ENCODE measurements at regions not wholly inside any gene's neighbourhood (a gene's known extent, or its start where the extent isn't known, plus 50 kb on each side); places are given as distances from the start of the nearest gene placed in this dataset.

GRCh38 chr5:161152415-161152940 is 300.5 kb upstream of the ATP10B start (continued):
- no peak for TF ChIP-seq ZNF592 (IDR thresholded peaks at IDR 0.05)

GRCh38 chr5:161150441-161150988 is 298.5 kb upstream of the ATP10B start:
- POLR2A ChIA-PET = no interaction called here
- ATAC-seq (no peak), DNase-seq (ENCODE audit: low read depth, low spot score) (no peak), FAIRE-seq (no peak)
- SMC1A ChIA-PET (ENCODE audit: uncharacterized antibody, unreplicated experiment) = interaction anchor here (1.2 kb wide), 1 partner anchor 12 kb away, joined by 3 read pairs; no protein-coding TSS in a partner anchor
- no peak overlapping the region for H3K4me2 ChIP-seq (ENCODE audit: control insufficient read depth, insufficient read depth)
- WGBS (ENCODE audit: insufficient coverage, insufficient replicate concordance, low lambda C conversion rate, missing lambda C conversion rate) = 4% methylated on average over 2 of the region's 2 CpGs
- in situ Hi-C loops (cut with MboI) = no loop called here
- H3K9me3 ChIP-seq (replicated peaks; ENCODE audit: control insufficient read depth, insufficient read depth, low read length) = no peaks in the 10 kb centered on the region; the same call in 2 of the 3 replicates
- H3K36me3 ChIP-seq (ENCODE audit: control insufficient read depth in 2 of 2, insufficient read depth in 2 of 2, low read length in 1 of 2) = no peaks in the 10 kb centered on the region
- no peaks in the 10 kb centered on the region for H3K79me2 ChIP-seq (ENCODE audit: control insufficient read depth, insufficient read depth, low read length)
- RAD21 ChIA-PET (ENCODE audit: unreplicated experiment) = no interaction called here
- intact Hi-C loops (cut with micrococcal nuclease; ENCODE audit: unreplicated experiment) = no loop called here
- H3K27ac ChIP-seq (ENCODE audit: control insufficient read depth, insufficient read depth) = no peak overlapping the region
- H3K4me3 ChIP-seq = no peak overlapping the region
- no TSS peak for BruUV-seq (replicated peaks)
- no peak overlapping the region for H2AFZ ChIP-seq (ENCODE audit: control insufficient read depth, low read depth, low read length)
- no peaks in the 10 kb centered on the region for H4K20me1 ChIP-seq (ENCODE audit: control insufficient read depth, insufficient read depth)
- no peaks in the 10 kb centered on the region for H3K27me3 ChIP-seq (replicated peaks in 1 of 2; ENCODE audit: control insufficient read depth in 2 of 2, insufficient read depth in 2 of 2, low read length in 1 of 2)
- H3K9ac ChIP-seq (ENCODE audit: control insufficient read depth, insufficient read depth, low read length) = no peak overlapping the region
- CTCF ChIA-PET = no interaction called here
- H3K4me1 ChIP-seq (ENCODE audit: control insufficient read depth, insufficient read depth, low read length) = no peaks in the 10 kb centered on the region; the same call in 1 of the 2 replicates
- TF ChIP-seq MTA2 (IDR thresholded peaks at IDR 0.05; ENCODE audit: low read depth) = no peak
- TF ChIP-seq NFXL1 (IDR thresholded peaks at IDR 0.05; ENCODE audit: borderline replicate concordance) = no peak
- TF ChIP-seq SIN3A (IDR thresholded peaks at IDR 0.05; ENCODE audit: low read depth, low read length) = no peak
- TF ChIP-seq SMC3 (IDR thresholded peaks at IDR 0.05; ENCODE audit: borderline replicate concordance, low read length) = no peak
- TF ChIP-seq SUZ12 (IDR thresholded peaks at IDR 0.05; ENCODE audit: unreplicated experiment) = no peak
- TF ChIP-seq MAX (IDR thresholded peaks at IDR 0.05; ENCODE audit: low read depth, low read length) = no peak
- no peak for TF ChIP-seq MYC (IDR thresholded peaks at IDR 0.05; ENCODE audit: insufficient read depth, insufficient read length, insufficient replicate concordance, low read length, severe bottlenecking)
- TF ChIP-seq CBFB (IDR thresholded peaks at IDR 0.05; ENCODE audit: low read depth) = no peak
- TF ChIP-seq TCF3 (IDR thresholded peaks at IDR 0.05; ENCODE audit: borderline replicate concordance, insufficient read depth, low read depth, low read length) = no peak
- no peak for TF ChIP-seq IRF5 (IDR thresholded peaks at IDR 0.05; ENCODE audit: borderline replicate concordance)
- no peak for TF ChIP-seq STAT3 (IDR thresholded peaks at IDR 0.05; ENCODE audit: low read depth, low read length)
- no peak for TF ChIP-seq KDM1A (IDR thresholded peaks at IDR 0.05; ENCODE audit: borderline replicate concordance)
- no peak for TF ChIP-seq RAD21 (IDR thresholded peaks at IDR 0.05; ENCODE audit: insufficient read depth, low read depth, low read length)
- TF ChIP-seq MXI1 (IDR thresholded peaks at IDR 0.05; ENCODE audit: low read depth, low read length) = no peak
- TF ChIP-seq MYB (IDR thresholded peaks at IDR 0.05; ENCODE audit: borderline replicate concordance, low read depth, low read length) = no peak
- no peak for TF ChIP-seq SMAD1 (IDR thresholded peaks at IDR 0.05; ENCODE audit: low read depth, partially characterized antibody)
- no peak for TF ChIP-seq NR2C2 (IDR thresholded peaks at IDR 0.05; ENCODE audit: borderline replicate concordance, control insufficient read depth, insufficient read length, low read depth)

All from GM12878 (cell line).